ENCODE measurements at regions not wholly inside any gene's neighbourhood (a gene's known extent, or its start where the extent isn't known, plus 50 kb on each side); places are given as distances from the start of the nearest gene placed in this dataset.
"Not testable (repeated sequence)": the region's sequence is repeated elsewhere in the genome, so short reads cannot be mapped to it uniquely, and the experiment has no call there.

DNA sequence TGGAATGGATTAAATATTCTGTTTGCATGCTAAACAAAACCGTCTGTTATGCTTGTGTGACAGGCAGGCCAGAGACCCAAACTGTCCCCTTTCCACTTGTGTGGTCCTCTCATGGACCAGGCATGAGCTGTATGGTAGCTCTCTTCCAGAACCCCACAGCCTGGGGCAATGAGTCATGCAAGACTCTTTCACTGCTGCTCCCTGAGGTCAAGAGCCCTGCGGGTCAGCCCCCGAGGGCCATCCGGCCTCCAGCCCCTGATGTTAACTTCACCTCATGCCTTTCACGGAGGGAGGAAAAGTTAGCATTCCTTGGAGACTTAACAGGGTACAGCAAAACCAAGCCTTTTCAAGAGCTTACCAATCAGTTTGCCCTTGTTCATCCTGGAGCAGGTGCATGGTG, 239.1 kb upstream of the DIO3 start:
- TF ChIP-seq, protein P1, sequence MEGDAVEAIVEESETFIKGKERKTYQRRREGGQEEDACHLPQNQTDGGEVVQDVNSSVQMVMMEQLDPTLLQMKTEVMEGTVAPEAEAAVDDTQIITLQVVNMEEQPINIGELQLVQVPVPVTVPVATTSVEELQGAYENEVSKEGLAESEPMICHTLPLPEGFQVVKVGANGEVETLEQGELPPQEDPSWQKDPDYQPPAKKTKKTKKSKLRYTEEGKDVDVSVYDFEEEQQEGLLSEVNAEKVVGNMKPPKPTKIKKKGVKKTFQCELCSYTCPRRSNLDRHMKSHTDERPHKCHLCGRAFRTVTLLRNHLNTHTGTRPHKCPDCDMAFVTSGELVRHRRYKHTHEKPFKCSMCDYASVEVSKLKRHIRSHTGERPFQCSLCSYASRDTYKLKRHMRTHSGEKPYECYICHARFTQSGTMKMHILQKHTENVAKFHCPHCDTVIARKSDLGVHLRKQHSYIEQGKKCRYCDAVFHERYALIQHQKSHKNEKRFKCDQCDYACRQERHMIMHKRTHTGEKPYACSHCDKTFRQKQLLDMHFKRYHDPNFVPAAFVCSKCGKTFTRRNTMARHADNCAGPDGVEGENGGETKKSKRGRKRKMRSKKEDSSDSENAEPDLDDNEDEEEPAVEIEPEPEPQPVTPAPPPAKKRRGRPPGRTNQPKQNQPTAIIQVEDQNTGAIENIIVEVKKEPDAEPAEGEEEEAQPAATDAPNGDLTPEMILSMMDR (IDR thresholded peaks at IDR 0.05; ENCODE audit: insufficient read depth, low read length, severe bottlenecking) = no peak
- H3K4me3 ChIP-seq (ENCODE audit: low read depth, low read length) = no peak overlapping the region
- FAIRE-seq = peak; percentile 7
- no peaks in the 10 kb centered on the region for H3K36me3 ChIP-seq (ENCODE audit: control insufficient read depth, insufficient read depth, low read length)
- H3K27me3 ChIP-seq (ENCODE audit: control insufficient read depth, insufficient read depth, low read length) = no peaks in the 10 kb centered on the region
- DNase-seq (ENCODE audit: low read depth) = no peak

DNA sequence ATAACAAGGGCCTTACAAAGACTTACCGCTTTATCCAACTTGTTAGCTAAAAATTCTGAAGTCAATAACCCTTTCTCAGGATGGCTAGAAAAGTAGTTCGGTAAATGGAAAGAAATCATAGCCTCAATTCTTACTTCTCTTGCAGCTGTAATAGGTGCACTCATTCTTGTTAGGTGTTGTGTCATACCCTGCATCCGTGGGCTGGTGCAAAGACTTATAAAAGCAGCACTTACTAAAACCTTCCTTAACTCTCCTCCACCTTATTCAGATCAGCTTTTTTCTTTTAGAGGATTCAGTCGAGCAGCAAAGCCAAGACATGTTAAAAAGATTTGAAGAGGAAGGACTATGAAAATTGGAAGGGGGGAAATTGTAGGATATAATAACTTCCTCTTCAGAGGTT, 238.2 kb upstream of the DIO3 start:
- Histone ChIP-seq H3K4me3 (ENCODE audit: low read depth, low read length) (no peak overlapping the region), H3K27me3 (ENCODE audit: control insufficient read depth, insufficient read depth, low read length) (no peaks in the 10 kb centered on the region), H3K36me3 (ENCODE audit: control insufficient read depth, insufficient read depth, low read length) (no peaks in the 10 kb centered on the region)
- FAIRE-seq = no peak
- no peak for DNase-seq (ENCODE audit: low read depth)
- TF ChIP-seq, protein P1 (IDR thresholded peaks at IDR 0.05; ENCODE audit: insufficient read depth, low read length, severe bottlenecking) = no peak

DNA sequence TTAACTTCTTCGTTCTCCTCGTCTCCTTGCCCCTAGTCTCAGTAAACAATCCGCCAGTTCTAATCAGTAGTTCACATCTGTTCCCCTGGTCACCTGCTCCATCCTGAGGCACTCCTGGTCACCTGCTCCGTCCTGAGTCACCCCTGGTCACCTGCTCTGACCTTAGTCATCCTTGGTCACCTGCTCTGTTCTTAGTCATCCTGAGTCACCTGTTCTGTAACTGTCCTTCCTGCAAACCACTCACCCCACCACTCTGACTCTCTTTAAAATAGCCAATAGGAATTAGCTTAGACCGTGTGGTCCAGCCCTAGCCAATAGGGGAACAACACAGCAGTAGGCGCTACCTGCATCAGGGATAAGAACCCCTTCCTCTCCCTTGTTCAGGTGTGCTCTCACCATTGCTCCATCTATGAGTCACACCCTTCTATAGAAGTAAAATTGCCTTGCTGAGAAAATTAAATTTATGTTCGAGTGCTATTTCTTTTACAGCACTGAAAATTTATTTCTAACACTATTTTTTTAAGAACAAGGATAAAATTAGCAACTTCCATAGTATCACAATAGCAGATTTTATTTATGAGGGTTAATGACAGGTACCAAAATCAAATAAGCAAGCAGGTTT, 237.6 kb upstream of the DIO3 start:
- DNase-seq (ENCODE audit: low read depth); FAIRE-seq; H3K27me3 ChIP-seq (ENCODE audit: control insufficient read depth, insufficient read depth, low read length); H3K4me3 ChIP-seq (ENCODE audit: low read depth, low read length); H3K36me3 ChIP-seq (ENCODE audit: control insufficient read depth, insufficient read depth, low read length): not testable (repeated sequence)

DNA sequence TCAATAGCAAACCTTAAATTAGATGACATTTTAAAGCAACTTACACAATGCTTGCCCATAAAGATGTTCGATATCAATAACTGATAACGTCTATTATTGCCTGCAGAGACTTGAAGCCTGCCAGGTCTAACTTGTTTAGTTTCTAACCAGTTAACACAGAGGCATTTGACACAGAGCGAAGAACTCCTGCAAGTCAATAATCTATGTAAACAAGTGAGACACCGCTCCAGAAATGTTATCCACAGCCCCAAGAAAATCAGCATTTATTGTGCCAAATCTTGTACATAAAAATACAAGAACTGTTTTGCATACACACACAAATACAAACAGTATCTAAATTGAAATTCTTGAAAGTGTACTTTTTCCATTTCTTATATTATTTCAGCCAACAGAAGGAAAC, 236.0 kb upstream of the DIO3 start:
- no peak for FAIRE-seq
- H3K4me3 ChIP-seq (ENCODE audit: low read depth, low read length) = no peak overlapping the region
- H3K27me3 ChIP-seq (ENCODE audit: control insufficient read depth, insufficient read depth, low read length) = no peaks in the 10 kb centered on the region
- TF ChIP-seq, protein P1 (IDR thresholded peaks at IDR 0.05; ENCODE audit: insufficient read depth, low read length, severe bottlenecking) = no peak
- DNase-seq (ENCODE audit: low read depth) = no peak
- H3K36me3 ChIP-seq (ENCODE audit: control insufficient read depth, insufficient read depth, low read length) = no peaks in the 10 kb centered on the region

DNA sequence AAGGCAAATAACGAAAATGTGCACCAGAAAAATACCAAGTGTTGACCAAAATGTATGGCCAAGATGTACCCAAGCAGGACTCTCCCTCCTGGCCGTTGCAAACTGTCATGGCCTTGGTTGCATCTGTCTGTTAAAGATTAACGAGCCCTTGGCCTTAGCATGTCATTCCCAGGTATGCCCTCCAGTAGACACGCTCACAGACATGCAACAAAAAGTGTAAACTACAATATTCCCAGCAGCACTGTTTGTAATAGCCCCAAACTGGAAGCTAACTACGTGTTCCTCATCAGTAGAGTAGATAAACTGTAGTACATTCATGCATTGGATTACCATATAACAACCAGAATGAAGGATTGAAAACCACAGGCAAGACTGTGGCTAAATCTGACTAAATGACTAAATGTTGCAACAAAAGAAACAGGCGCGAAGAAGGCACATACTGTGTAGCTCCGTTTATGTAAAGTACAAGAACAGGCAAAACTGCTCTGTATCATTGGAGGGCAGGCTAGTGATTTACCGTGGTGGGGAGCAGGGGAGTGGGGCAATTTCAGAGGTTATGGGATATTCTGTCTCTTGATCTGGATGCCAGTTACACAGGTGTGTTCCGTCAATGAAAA, 232.8 kb upstream of the DIO3 start:
- FAIRE-seq (no peak), DNase-seq (ENCODE audit: low read depth) (no peak)
- TF ChIP-seq, protein P1 (IDR thresholded peaks at IDR 0.05; ENCODE audit: insufficient read depth, low read length, severe bottlenecking) = no peak
- no peaks in the 10 kb centered on the region for H3K36me3 ChIP-seq (ENCODE audit: control insufficient read depth, insufficient read depth, low read length)
- no peaks in the 10 kb centered on the region for H3K27me3 ChIP-seq (ENCODE audit: control insufficient read depth, insufficient read depth, low read length)
- H3K4me3 ChIP-seq (ENCODE audit: low read depth, low read length) = no peak overlapping the region

DNA sequence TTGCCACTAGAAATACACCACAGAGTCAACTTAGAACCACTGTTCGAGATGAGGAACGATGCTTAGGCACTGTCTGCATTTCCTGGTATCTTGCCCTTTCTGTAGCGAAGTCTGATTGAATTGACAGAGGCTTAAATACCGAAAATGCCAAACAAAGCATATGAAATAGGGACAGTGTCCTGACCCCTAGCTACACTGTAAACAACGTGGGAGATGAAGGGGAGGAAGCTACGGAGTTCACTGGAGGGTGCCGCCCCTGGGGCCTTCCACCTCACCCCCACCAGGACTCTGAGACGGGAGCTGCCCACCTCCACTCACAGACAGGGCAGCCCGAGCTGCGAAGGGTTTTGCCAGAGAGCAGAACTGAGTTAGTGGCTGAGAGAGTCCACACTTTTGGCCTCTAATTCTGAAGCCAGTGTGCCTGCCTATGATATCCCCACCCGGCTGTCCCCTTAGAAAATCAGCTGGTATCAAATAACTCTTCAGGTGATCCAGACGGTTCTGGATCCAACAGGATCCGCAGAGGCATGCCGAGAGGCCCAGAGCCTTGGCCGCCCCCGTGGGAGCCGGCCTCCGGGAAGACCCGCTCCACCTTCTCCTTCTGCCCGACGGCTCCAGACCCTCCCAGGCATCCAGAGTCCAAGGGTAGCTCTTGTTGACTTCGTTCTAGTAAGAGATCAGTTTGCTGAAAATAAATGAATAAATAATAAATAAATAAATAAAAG, 230.7 kb upstream of the DIO3 start:
- FAIRE-seq = no peak
- TF ChIP-seq, protein P1 (IDR thresholded peaks at IDR 0.05; ENCODE audit: insufficient read depth, low read length, severe bottlenecking) = no peak

More for the DNA sequence above, 230.7 kb upstream of the DIO3 start:
- Histone ChIP-seq H3K4me3 (ENCODE audit: low read depth, low read length) (no peak overlapping the region), H3K27me3 (ENCODE audit: control insufficient read depth, insufficient read depth, low read length) (no peaks in the 10 kb centered on the region), H3K36me3 (ENCODE audit: control insufficient read depth, insufficient read depth, low read length) (no peaks in the 10 kb centered on the region)
- no peak for DNase-seq (ENCODE audit: low read depth)

All from bronchial epithelial cell (primary cell).